Tibial nerve (tissue), 4 donors: ENCODE measurements at regions not wholly inside any gene's neighbourhood (a gene's known extent, or its start where the extent isn't known, plus 50 kb on each side); places are given as distances from the start of the nearest gene placed in this dataset.
"Not testable (repeated sequence)": the region's sequence is repeated elsewhere in the genome, so short reads cannot be mapped to it uniquely, and the experiment has no call there.

Experiments used
- DNase-seq, 2 donors: peaks; one replicate each; pipeline ENCODE4 v3.0.0-alpha.2; 2019; ENCODE audit warnings: low spot score in 2 of 2
- H3K27ac ChIP-seq, 4 donors: fragments of 200-600 bp; sonication (generic) in 3 of 4; one replicate each; pipeline ENCODE4 v1.5.1; 2017 to 2019; ENCODE audit warnings: mild to moderate bottlenecking in 1 of 4
- H3K27me3 ChIP-seq, 2 donors: fragments of 200-600 bp; sonication (generic) in 1 of 2; one replicate each; pipeline versions ENCODE4 v1.5.1 to v1.6.0; 2017 to 2019
- H3K36me3 ChIP-seq, 3 donors: fragments of 200-600 bp; sonication (generic); one replicate each; pipeline ENCODE4 v1.5.1; 2018 to 2019
- H3K4me1 ChIP-seq, 4 donors: fragments of 200-600 bp; sonication (generic) in 3 of 4; one replicate each; pipeline ENCODE4 v1.5.1; 2017 to 2019
- H3K4me3 ChIP-seq, 4 donors: fragments of 200-600 bp; sonication (generic) in 3 of 4; one replicate each; pipeline ENCODE4 v1.5.1; 2017 to 2019; ENCODE audit warnings: mild to moderate bottlenecking in 1 of 4, moderate library complexity in 1 of 4
- H3K9me3 ChIP-seq, 4 donors: fragments of 200-600 bp; sonication (generic) in 3 of 4; one replicate each; pipeline ENCODE4 v1.5.1; 2017 to 2019
- WGBS, 2 donors: methylation state at CpG; one replicate each; pipeline ENCODE4 v1.1.5; 2018; 5-methylcytosine and 5-hydroxymethylcytosine counted together

GRCh38 chr21:6138244-6139136 is 4382.9 kb upstream of the TPTE start:
- H3K4me1 ChIP-seq, H3K27ac ChIP-seq, H3K4me3 ChIP-seq, DNase-seq, H3K36me3 ChIP-seq, H3K27me3 ChIP-seq, H3K9me3 ChIP-seq: not testable (repeated sequence)
- WGBS, 2 donors, result no CpG with 5 or more reads among the region's 46 CpGs

GRCh38 chr21:6139331-6139730 is 4382.1 kb upstream of the TPTE start:
- no CpG with 5 or more reads among the region's 10 CpGs for WGBS, 2 donors
- H3K4me1 ChIP-seq, DNase-seq, H3K27me3 ChIP-seq, H3K4me3 ChIP-seq, H3K9me3 ChIP-seq, H3K36me3 ChIP-seq, H3K27ac ChIP-seq: not testable (repeated sequence)

GRCh38 chr21:6139862-6140261 is 4381.5 kb upstream of the TPTE start:
- not testable (repeated sequence) for H3K27ac ChIP-seq, H3K4me3 ChIP-seq, H3K4me1 ChIP-seq, H3K27me3 ChIP-seq, DNase-seq, H3K9me3 ChIP-seq, H3K36me3 ChIP-seq
- WGBS, 2 donors, result no CpG with 5 or more reads among the region's 3 CpGs

- not testable (repeated sequence) for H3K27ac ChIP-seq, H3K4me3 ChIP-seq, H3K36me3 ChIP-seq, H3K4me1 ChIP-seq, DNase-seq, H3K27me3 ChIP-seq, H3K9me3 ChIP-seq
- WGBS, 2 donors, result no CpG with 5 or more reads among the region's 27 CpGs
These were observed 4380.8 kb upstream of the TPTE start for GRCh38 chr21:6140467-6141137.

GRCh38 chr21:6141138-6141474 is 4380.3 kb upstream of the TPTE start:
- H3K4me1 ChIP-seq, DNase-seq, H3K9me3 ChIP-seq, H3K4me3 ChIP-seq, H3K36me3 ChIP-seq, H3K27ac ChIP-seq, H3K27me3 ChIP-seq: not testable (repeated sequence)
- no CpG with 5 or more reads among the region's 14 CpGs for WGBS, 2 donors

GRCh38 chr21:6153154-6153553 is 4368.2 kb upstream of the TPTE start:
- not testable (repeated sequence) for DNase-seq
- no CpG with 5 or more reads among the region's 4 CpGs for WGBS, 2 donors

GRCh38 chr21:6154524-6155320 is 4366.7 kb upstream of the TPTE start:
- not testable (repeated sequence) for H3K27me3 ChIP-seq, H3K9me3 ChIP-seq, H3K4me1 ChIP-seq, H3K36me3 ChIP-seq, H3K4me3 ChIP-seq, DNase-seq, H3K27ac ChIP-seq
- 19% methylated on average over 8 of the region's 30 CpGs; no CpG with 5 or more reads in 1 of the 2 donors for WGBS, 2 donors

More at GRCh38 chr21:6153154-6153553, 4368.2 kb upstream of the TPTE start:
- not testable (repeated sequence) for H3K27me3 ChIP-seq, H3K4me1 ChIP-seq, H3K9me3 ChIP-seq, H3K4me3 ChIP-seq, H3K36me3 ChIP-seq, H3K27ac ChIP-seq

GRCh38 chr21:6156712-6157389 is 4364.5 kb upstream of the TPTE start:
- not testable (repeated sequence) for DNase-seq, H3K4me3 ChIP-seq, H3K27me3 ChIP-seq, H3K9me3 ChIP-seq, H3K4me1 ChIP-seq, H3K36me3 ChIP-seq, H3K27ac ChIP-seq
- no CpG with 5 or more reads among the region's 27 CpGs for WGBS, 2 donors

GRCh38 chr21:6157515-6157914 is 4363.9 kb upstream of the TPTE start:
- H3K4me3 ChIP-seq, DNase-seq, H3K4me1 ChIP-seq, H3K27me3 ChIP-seq, H3K27ac ChIP-seq, H3K9me3 ChIP-seq, H3K36me3 ChIP-seq: not testable (repeated sequence)
- WGBS, 2 donors, result no CpG with 5 or more reads among the region's 11 CpGs

GRCh38 chr21:6158171-6158570 is 4363.2 kb upstream of the TPTE start:
- DNase-seq, H3K9me3 ChIP-seq, H3K4me3 ChIP-seq, H3K27ac ChIP-seq, H3K4me1 ChIP-seq, H3K27me3 ChIP-seq, H3K36me3 ChIP-seq: not testable (repeated sequence)
- no CpG with 5 or more reads among the region's 9 CpGs for WGBS, 2 donors
